ENCODE measurements at regions not wholly inside any gene's neighbourhood (a gene's known extent, or its start where the extent isn't known, plus 50 kb on each side); places are given as distances from the start of the nearest gene placed in this dataset.

- no peak overlapping the region for H3K27ac ChIP-seq
- TF ChIP-seq ZFX (IDR thresholded peaks at IDR 0.05) (no peak), CTCF (conservative IDR thresholded peaks at IDR 0.05) (no peak)
These were observed 706.7 kb upstream of the ADAMTS5 start for GRCh38 chr21:27673581-27673980.

GRCh38 chr21:27671207-27671606, 704.3 kb upstream of the ADAMTS5 start:
- TF ChIP-seq ZFX (IDR thresholded peaks at IDR 0.05) (no peak), CTCF (conservative IDR thresholded peaks at IDR 0.05) (no peak)
- no peak overlapping the region for H3K27ac ChIP-seq

GRCh38 chr21:27653481-27653880, 686.6 kb upstream of the ADAMTS5 start:
- no peak overlapping the region for H3K27ac ChIP-seq
- no peak for TF ChIP-seq CTCF (conservative IDR thresholded peaks at IDR 0.05)
- TF ChIP-seq ZFX (IDR thresholded peaks at IDR 0.05), result no peak

- no peak overlapping the region for H3K27ac ChIP-seq
- TF ChIP-seq CTCF (conservative IDR thresholded peaks at IDR 0.05) (no peak), ZFX (IDR thresholded peaks at IDR 0.05) (no peak)
These were observed 682.9 kb upstream of the ADAMTS5 start for GRCh38 chr21:27649762-27650161.

GRCh38 chr21:27649323-27649722, 682.4 kb upstream of the ADAMTS5 start:
- TF ChIP-seq ZFX (IDR thresholded peaks at IDR 0.05), result no peak
- H3K27ac ChIP-seq, result no peak overlapping the region

DNA sequence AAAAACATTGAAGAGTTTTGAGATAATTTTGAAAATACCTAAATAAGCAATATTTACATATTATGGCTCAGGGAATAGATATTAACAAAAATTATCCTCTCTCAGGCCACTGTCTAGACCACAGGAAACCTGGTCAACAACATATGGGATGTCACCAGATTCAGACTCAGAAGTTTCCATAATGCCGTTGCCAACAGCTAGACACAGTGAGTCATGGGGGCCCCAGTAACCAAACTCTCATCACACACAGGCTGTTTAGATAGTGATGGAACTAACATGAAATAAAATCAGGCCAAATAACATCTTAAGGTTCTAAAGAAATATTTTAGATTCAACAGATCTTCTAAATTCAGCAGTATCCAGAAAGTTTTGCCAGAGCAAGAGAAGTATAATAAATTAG, 681.7 kb upstream of the ADAMTS5 start:
- no peak overlapping the region for H3K27ac ChIP-seq
- TF ChIP-seq CTCF (conservative IDR thresholded peaks at IDR 0.05) (no peak), ZFX (IDR thresholded peaks at IDR 0.05) (no peak)

DNA sequence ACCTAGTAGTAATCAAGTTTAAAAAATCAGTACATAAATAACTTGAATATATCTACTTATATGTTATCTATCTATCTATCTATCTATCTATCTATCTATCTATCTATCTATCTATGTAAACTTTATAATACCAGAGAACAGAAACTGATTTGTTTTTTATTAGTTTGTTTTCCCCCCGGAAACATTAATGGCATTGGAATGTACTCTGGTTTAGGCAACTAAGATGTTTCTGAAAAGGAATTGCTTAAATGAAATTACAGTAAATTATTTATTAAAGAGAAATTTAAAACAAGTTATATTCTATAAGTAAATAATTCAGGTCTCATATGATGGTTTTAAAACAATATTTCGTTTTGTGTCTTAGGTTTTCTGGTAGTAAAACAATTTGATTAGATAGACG, 681.0 kb upstream of the ADAMTS5 start:
- TF ChIP-seq ZFX (IDR thresholded peaks at IDR 0.05) (no peak), CTCF (conservative IDR thresholded peaks at IDR 0.05) (no peak)
- no peak overlapping the region for H3K27ac ChIP-seq

DNA sequence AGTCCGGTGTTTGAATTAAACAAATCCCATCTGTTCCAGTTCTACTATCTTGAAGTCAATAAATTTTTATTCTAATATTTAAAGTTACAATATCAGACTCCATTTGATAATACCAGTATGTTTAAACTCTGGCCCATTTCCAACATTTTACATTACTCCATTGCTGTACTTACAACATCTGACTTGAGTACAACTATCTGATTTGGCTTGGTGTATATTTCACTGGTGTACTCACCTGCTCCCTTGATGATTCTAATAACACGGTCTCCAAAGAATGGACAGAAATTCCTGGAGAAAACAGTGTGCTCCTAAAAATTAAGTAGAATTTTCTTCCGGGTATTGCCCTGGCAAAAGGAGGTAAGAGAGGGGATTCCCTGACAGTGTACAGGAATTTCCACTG, 680.5 kb upstream of the ADAMTS5 start:
- TF ChIP-seq CTCF (conservative IDR thresholded peaks at IDR 0.05) (no peak), ZFX (IDR thresholded peaks at IDR 0.05) (no peak)
- H3K27ac ChIP-seq, result no peak overlapping the region
